HG02885 (cell line): ENCODE measurements at regions not wholly inside any gene's neighbourhood (a gene's known extent, or its start where the extent isn't known, plus 50 kb on each side); places are given as distances from the start of the nearest gene placed in this dataset.

Experiments
- ATAC-seq: cut with Tn5 transposase; IDR thresholded peaks from one replicate; pipeline ENCODE4 v1.9.1; 2021; ENCODE audit warnings: mild to moderate bottlenecking; ENCODE audit not compliant: unreplicated experiment, poor library complexity

GRCh38 chr11:81932303-81932702, 801.4 kb downstream of the FAM181B start:
- ATAC-seq, result no peak

GRCh38 chr11:81920205-81920604, 813.5 kb downstream of the FAM181B start:
- no peak for ATAC-seq

GRCh38 chr11:81916451-81916850, 817.2 kb downstream of the FAM181B start:
- no peak for ATAC-seq

GRCh38 chr11:81915045-81915444, 818.6 kb downstream of the FAM181B start:
- no peak for ATAC-seq

- peak; percentile 68 for ATAC-seq
Observed at GRCh38 chr11:81913793-81914192, 819.9 kb downstream of the FAM181B start.

GRCh38 chr11:81907996-81908395, 825.7 kb downstream of the FAM181B start:
- no peak for ATAC-seq

- no peak for ATAC-seq
Observed at GRCh38 chr11:81899156-81899555, 834.5 kb downstream of the FAM181B start.

GRCh38 chr11:81897639-81898038, 836.0 kb downstream of the FAM181B start:
- no peak for ATAC-seq

- ATAC-seq, result no peak
Observed at GRCh38 chr11:81895258-81895657, 838.4 kb downstream of the FAM181B start.

GRCh38 chr11:81892770-81893635, 840.7 kb downstream of the FAM181B start:
- no peak for ATAC-seq

- no peak for ATAC-seq
Observed at GRCh38 chr11:81888391-81888790, 845.3 kb downstream of the FAM181B start.

GRCh38 chr11:81887671-81888070, 846.0 kb downstream of the FAM181B start:
- no peak for ATAC-seq

- no peak for ATAC-seq
Observed at GRCh38 chr11:81886406-81887075, 847.1 kb downstream of the FAM181B start.

- peak; percentile 44 for ATAC-seq
Observed at GRCh38 chr11:81874635-81875034, 859.0 kb downstream of the FAM181B start.

- ATAC-seq, result no peak
Observed at GRCh38 chr11:81870815-81871214, 862.8 kb downstream of the FAM181B start.

GRCh38 chr11:81870066-81870412, 863.6 kb downstream of the FAM181B start:
- peak; percentile 67 for ATAC-seq

- ATAC-seq, result peak; percentile 88
Observed at GRCh38 chr11:81869351-81870065, 864.2 kb downstream of the FAM181B start.

GRCh38 chr11:81866896-81867295, 866.8 kb downstream of the FAM181B start:
- no peak for ATAC-seq

- no peak for ATAC-seq
Observed at GRCh38 chr11:81857386-81857785, 876.3 kb downstream of the FAM181B start.

- no peak for ATAC-seq
Observed at GRCh38 chr11:81853791-81854190, 879.9 kb downstream of the FAM181B start.

GRCh38 chr11:81852896-81853295, 880.8 kb downstream of the FAM181B start:
- ATAC-seq, result no peak
